Activated T-cell treated with anti-CD3 and anti-CD28 coated beads, Interleukin-2, amount 50 U/mL, for 1 hour (primary cell): ENCODE measurements at regions not wholly inside any gene's neighbourhood (a gene's known extent, or its start where the extent isn't known, plus 50 kb on each side); places are given as distances from the start of the nearest gene placed in this dataset.

Experiments used
- DNase-seq: peaks from one replicate; pipeline ENCODE4 v3.0.0-alpha.2; 2020

DNA sequence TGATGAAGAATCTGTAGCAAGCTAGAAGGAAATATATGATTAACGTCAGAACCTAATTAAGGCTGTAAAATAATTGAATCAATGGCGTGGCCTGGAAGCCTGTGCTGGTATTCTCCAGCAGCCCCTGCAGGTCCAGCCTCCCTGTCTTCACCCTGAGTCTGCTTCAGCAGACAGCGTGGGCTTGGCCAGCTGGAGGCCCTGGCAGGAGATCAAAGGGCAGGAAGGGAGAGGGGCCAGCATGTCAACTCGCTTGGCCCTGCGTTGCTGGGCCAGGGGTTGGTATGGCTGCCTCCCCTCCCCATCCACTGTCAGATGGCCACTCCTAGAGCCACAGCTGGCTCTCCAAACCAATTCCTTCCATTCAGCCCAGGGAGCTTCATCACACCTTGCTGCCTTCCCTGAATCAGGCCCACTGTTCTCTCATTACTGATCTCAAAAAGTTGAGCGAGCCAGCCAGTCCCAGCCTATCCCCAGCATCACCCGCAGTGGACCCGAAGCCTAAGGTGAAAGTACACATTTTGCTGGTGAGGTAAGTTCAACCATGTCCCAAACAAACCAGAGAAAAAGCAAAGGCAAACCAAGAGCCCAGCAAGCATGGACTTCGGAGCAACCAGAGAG, 228.4 kb upstream of the AGAP1 start:
- no peak for DNase-seq

DNA sequence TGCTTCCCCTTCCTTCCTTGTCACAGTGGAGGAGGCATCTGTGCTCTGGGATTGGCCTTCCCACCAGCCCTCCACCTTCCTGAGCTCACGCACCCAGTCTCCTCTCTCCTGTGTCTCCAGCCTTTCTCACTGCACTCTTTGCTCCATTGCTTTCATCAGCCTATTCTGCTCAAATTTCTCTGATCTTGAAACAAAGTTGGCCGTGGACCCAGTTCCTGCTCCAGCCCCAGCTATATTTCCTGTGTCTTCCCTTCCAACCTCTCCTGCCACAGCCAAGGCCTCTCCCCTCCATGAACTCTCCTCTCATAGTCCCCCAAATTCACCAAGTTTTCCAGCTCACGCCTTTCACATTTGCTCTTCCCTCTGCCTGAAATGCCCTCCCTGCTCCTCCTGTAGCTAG, 226.6 kb upstream of the AGAP1 start:
- DNase-seq = no peak

DNA sequence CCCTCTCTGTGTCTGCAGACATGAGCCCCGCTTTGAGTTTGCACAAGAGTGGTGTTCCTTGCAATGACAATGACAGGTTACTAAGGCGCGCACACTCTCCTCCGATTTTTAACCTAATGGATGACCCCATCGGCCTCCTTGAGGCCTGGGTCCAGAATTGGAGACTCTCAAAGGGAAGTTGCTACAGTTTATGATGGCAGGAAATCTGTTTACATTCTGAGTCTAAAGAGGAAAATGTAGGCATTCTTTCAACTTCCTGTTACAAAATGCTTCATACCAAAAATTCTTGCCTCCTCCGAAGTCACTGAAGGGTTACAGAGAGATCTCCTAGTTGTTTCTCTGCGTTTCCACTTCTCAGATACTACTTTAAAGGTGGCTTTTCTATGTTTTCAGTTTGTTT, 225.3 kb upstream of the AGAP1 start:
- no peak for DNase-seq

DNA sequence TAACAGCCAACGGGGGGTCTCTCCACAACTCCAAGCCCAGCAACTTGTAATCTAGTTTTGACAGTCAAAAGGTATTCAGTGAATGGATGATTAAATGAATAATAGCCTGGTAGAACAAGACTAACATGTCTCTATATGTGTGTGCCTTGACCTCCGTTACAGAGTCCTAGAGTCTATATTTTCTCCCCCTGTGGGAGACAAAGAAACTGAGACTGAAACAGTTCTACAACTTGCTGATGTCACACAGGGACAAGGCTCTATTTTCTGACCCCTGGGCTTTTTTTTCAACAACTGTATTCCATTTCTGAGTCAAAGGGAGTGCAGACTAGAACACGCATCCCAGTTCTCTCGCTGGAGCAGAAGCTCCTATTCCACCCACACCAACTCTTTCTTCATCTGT, 223.6 kb upstream of the AGAP1 start:
- no peak for DNase-seq

DNA sequence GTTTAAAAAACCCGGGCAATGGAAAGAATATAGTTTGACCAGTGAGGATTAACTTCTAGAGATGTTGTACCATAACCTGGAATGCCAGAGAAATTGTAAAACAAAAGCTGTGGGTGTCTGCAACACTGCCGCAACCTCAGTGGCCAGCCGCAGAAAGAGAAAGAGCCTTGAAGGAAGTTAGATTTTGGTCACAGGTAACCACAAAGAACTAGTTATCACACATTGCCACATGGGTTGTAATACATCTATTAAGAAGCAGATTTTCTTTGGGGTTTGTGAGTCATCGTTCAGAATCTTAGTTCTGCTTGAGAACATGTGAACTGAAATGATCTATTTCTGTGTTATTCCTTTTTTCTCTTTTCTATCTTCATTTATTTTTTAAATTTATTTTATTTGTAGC, 222.9 kb upstream of the AGAP1 start:
- no peak for DNase-seq

DNA sequence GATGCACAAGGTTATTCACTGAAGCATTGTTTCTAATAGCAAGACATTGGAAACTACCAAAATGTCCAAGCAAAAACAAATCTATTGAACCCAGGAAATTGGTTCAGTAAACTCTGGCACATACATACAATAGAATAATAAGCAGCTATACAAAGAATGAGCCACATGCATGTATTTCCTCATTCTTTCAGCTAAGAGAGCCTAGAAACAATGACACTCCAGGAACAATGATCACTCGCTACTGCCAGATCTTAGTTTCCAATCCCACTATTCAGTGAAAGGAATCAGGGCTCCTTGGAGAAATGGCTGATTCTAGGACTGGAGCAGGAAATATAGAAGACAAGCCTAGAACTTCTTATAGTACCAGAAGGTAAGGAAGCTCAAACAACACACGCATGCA, 221.9 kb upstream of the AGAP1 start:
- DNase-seq = no peak

DNA sequence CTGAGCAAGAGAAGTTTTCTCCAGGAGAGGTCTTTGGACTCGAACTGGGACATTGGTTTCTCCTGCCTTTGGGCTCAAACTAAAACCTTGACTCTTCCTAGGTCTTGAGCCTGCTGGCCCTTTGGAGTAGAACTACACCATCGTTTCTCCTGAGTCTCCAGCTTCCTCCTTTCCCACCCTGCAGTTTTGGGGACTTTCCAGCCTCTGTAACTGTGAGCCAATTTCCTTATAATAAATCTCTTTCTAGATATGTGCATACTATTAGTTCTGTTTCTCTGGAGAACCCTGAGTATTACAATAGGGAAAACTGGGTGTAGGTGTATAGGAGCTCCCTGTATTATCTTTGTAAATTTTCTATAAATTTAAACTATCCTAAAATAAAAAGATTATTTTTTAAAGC, 219.8 kb upstream of the AGAP1 start:
- DNase-seq = no peak

DNA sequence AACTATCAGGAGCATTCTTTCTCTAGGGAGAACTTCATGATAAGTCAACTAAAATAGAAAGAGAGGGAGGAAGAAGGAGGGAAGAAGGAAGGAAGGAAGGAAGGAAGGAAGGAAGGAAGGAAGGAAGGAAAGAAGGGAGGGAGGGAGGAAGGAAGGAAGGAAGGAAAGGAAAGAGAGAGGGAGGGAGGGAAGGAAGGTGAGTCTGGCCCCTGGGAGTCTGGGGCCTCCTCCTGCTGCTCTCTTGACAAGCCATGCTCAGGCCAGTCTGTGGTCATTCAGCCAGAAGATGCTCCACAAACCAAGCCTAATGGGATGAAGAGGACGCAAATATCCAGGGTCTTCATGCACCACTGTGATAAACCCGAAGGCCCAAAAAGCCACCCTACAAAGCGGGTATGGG, 216.4 kb upstream of the AGAP1 start:
- DNase-seq = no peak

DNA sequence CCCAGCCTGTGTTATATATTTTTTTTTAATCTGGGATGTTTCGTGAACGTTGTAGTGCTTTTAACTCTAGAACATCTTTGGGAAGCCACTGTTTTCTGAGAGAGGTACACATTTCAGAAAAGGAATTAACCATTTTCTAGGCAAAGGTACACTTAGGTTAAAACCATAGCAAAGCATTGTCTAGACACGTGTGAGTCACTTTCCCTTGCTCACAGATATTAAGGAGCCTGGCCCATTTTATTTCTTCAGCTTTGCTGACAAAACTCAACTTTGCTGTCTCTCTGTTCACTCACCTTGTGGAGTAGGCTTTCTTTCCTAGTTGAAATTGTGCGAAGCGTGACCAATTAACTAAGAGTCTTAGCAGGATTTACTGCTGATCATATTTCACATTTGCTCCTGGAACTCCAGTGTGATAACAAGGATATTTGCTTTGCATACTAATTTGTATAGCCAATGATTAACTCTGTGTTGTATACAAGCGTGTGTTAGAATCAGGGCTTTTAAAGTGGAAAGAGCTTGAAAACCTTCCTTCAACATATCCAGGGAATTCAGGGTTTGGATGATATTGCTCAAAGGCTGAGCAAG, 215.0 kb upstream of the AGAP1 start:
- DNase-seq = no peak

DNA sequence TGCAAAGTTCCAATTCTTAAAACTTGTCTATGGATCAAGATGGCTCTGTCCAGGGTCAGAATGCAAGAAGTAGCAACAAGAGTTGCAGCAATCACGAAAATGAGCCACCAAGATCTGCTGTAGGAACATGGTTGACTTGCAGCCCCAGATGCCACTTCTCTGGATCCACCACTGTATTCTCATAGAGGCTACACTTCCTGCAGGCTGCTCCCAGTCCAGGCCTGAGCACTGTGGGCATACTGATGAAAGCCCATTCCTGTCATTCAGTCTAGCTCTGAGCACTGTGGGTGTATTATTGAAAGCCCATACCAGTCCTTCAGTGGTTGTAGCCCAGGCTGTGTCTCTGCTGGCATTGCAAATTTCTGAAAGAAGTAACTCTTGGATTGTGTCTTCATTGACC, 213.9 kb upstream of the AGAP1 start:
- DNase-seq = no peak

DNA sequence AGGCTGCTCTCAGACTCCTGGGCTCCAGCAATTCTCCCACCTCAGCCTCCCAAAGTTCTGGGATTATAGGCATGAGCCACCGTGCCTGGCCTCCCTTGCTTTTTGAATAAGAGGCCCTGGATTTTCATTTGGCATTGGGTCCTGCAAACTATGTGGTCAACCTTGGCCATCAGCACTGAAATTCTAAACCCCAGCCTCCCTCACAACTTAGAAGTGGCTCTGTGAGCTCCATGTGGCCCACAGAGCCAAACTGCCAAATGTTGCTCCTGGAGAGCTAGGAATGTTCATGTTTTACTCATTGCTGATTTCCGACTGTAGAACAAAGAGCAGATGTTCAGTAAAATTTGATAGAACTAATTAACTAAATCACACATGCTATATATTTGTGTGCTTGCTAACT, 210.6 kb upstream of the AGAP1 start:
- DNase-seq = no peak

DNA sequence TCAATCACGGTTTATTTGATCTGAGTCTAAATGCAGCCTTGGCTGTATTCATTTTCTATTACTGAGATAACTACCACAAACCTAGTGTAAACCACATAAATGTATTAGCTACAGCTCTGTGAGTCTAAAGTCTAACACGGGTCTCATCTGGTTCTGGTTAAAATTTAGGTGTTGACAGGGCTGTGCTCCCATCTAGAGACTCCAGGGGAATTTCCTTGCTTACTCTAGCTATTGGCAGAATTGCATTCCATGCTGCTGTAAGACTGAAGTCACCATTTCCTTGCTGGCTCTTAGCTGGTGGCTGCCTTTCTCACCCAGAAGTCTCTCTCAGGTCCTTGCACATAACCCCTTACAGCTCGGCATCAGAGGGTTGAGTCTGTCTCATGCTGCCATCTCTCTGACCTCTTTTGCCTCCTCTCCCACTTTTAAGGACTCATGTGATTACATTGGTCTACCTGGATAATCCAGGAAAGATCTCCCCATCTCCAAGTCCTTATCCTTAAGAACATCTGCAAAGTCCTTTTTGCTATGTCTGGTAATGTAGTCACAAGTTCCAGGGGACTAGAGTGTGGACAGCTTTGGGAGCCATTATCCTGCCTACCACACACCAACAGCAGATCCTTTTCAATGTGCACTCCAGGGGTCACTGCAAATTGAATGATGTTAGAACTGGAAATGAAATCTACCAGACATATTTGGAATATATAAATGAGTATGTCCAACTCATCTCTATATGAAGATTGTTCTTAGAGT, 207.0 kb upstream of the AGAP1 start:
- DNase-seq = no peak

DNA sequence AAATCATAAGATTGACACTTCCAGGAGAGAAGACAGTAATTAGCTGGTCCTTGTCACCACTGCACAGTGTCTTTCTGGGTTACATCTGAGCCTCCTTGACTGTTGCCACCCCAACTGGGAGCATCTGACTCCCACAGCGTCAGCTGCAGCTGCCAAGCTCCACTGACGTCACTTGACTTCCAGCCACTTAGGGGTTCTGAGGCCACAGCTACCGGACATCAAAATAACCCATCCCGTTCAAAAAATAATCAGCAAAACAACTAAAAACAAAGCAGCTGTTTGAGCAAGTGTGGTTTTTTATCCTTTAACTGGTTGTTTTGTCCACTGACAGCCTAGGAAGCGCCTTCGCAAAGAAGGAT, 206.5 kb upstream of the AGAP1 start:
- no peak for DNase-seq

DNA sequence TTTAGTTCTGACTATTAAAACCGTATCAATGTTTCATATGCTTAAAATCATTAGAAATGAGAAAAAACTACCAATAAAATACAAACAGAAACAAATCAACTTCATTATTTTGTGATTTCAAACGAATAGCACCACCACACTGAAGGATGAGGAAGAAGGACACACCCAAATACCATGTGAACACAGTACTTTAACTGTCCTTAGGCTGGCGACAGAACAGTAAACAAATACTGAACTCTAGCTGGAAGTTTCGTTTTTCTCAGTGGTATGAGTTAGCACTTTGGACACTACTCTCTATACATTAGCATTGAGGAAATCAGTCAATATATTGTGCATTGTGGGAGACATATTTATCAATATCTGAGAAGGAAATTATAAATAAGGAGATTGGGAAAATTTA, 202.4 kb upstream of the AGAP1 start:
- no peak for DNase-seq

DNA sequence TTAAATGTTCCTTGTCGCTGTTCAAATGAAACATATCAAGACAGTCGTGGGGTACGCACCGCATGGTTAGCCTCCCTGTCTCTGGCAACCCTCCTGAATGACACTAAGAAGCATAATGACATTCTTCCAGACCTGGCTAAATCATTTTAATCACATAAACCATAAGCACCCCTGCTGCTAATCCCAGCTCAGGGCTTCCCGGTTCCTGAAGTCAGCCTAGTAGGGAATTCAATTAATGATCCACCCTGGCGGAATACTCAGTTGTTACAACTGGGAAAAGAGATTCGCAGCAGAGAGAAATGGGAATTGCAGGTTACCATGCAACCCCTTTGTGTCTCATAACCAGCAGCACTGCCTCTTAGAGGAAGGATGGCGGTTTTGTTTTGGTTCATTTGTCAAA, 200.8 kb upstream of the AGAP1 start:
- DNase-seq = no peak

DNA sequence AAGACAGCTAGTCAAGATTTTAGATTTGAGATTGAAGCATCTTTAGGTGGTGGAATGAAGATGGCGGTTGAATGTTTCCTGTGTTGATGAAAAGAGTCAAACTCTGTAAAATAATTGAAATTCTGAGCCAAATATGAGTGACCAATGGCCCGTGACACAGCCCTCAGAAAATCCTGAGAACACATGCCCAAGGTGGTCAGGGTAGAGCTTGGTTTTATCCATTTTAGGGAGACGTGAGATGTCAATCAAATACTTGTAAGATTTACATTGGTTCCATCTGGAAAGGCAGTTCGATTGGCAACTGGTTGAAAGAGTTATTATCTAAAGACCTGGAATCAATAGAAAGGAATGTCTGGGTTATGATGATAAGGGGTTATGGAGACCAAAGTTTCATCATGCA, 198.0 kb upstream of the AGAP1 start:
- DNase-seq = no peak

DNA sequence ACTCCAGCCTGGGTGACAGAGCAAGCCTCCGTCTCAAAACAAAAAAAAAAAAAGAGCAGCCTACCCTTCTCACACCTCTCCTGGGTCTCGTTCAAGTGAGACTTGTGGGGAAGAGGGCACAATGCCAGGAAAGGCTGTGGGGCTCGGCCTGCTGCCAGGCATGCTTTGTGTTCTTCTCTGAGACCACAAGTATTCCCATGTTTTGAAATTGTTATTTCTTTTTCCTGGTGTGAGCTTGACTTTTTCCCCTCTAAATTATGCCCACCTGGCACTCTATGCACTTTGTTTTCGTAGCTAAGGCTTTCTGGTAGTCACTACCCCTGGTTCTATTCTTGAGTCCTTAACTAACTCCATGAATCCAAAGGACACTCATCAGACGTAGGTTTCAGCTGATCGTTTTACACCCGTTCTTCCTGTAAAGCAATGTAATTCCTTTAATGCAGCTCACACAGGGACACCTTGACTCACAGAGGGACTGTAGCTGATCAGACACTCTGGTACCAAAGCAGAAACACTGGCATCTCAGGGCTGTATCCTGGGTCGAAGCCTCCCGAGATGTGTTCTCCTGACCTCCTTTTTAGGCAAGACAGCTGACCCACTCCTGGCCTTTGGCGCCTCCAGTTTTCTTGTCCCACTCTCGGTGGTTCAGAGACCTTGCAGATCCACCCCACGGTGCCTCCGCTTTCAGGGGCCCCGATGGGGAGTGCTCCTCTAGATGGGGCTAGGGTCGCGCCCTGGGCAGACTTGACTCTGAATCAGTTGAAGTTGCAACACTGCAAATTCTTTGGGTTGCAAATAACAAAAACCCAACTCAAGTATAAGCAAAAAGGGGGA, 193.3 kb upstream of the AGAP1 start:
- DNase-seq = no peak

DNA sequence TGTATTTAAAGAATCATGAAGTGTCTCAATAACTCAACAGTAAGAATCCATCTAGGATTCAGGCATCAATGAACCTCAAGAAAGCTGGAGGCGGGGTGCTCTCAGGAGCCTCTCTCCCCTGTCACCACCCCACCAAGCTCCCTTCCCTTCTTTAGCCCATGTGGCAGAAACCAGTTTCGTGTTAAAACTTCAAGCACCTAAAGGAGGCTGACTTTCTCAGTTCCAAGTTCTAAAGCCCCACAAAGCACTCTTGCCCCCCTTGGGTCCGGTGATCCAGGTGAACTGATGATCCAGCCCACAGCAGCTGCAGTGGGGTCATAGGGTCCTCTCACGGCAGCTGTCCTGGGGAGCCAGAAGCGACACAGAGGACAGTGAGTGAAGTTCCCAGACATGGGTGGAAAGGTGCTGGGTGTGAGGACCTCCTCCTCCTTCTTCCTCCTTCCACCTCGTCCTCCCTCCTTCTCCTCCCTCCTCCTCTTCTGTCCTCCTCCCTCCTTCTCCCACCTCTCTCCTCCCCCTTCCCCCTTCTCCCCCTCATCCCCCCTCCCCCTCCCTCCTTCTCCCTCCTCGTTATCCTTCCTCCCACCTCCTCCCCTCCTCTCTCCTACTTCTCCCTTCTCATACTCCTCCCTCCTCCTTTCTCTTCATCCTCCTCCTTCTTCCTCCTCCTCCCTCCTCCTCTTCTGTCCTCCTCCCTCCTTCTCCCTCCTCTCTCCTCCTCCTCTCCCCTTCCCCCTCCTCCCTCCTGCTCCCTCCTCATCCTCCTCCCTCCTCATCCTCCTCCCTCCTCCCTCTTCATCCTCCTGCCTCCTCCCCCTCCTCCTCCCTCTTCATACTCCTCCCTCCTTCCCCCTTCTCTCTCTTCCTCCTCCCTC, 192.4 kb upstream of the AGAP1 start:
- no peak for DNase-seq

DNA sequence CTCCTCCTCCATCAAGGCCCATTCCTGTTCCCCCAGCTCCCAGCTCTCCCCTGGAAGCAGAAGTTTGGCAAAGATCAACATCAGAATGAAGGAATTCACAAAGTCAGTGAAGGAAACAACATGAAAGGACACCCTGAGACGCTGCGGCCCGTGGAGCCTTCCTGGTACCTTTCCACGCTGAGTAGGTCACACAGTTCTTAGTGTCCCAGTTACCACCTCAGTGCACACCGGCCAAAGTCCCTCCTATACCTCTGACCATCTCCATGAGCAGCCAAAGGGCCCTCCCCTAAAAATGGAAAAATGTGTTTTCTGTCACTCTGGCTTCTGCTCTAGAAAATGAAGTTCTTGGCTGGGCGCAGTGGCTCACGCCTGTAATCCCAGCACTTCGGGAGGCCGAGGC, 191.6 kb upstream of the AGAP1 start:
- DNase-seq = no peak

DNA sequence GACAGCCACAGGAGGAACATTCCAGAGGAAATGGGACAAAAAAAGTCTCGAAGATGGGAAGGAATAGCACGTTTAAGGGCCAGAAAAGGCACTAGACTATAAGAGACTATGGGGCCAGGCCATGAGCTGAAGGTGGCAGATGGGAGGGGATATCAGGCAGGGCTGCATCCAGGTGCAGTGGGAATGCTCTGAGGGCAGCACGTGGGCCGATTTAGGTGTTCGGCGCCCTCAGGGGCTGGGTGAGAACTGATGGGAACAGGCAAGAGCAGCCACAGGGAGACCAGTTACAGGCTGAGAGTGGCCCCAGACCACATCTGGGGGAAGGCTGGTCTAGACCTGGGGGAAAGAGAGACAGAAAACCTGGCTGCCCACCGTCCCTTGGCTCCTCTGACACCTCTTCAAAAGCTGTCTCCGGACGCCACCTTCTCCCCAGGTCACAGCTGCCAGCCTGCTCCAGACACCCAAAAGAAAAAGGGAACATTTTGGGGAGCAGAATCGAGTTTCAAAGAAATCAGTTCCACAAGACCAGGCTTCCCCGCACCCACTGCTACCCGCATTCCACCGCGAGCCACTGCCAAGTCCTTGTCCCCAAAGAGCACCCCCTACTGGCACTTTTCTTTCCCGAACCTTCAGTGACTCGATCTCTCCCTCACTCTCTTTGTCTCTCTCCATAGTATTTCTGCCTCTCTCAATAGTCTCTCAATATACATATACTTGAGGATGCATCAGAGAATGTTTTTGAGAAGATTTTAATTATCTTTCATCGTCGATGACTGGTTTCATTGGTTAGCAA, 190.1 kb upstream of the AGAP1 start:
- no peak for DNase-seq

DNA sequence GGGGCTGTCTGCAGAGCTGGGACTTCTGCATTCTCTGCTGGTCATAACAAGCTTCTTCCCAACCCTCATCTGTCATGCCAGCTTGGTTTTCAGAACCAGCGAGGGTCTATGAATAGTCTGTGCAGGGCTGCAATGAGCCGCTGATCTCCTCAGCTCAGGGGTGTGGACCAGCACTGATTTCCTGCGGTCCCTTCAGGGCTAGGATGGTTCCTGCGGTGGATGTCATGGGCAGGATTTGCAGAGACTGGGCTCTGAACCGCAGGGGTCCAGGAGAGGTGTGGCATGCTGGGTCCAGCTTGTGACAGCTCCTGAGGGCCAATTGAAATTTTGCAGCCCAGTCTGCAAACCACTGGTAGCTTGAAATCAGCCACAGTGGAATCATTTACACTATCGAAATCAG, 188.2 kb upstream of the AGAP1 start:
- DNase-seq = no peak

DNA sequence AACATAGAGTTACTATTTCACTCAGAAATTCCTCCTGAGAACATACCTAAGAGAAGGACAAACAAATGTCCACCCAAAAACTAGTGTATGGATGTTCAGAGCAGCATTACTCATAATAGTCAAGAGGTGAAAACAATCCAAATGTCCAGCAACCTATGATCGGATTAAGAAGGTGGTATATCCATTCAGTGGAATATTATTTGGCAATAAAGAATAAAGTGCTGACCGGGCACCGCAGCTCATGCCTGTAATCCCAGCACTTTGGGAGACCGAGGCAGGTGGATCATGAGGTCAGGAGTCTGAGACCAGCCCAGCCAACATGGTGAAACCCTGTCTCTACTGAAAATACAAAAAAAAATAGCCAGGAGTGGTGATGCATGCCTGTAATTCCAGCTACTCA, 182.8 kb upstream of the AGAP1 start:
- no peak for DNase-seq
